ENCODE measurements at regions not wholly inside any gene's neighbourhood (a gene's known extent, or its start where the extent isn't known, plus 50 kb on each side); places are given as distances from the start of the nearest gene placed in this dataset.

DNA sequence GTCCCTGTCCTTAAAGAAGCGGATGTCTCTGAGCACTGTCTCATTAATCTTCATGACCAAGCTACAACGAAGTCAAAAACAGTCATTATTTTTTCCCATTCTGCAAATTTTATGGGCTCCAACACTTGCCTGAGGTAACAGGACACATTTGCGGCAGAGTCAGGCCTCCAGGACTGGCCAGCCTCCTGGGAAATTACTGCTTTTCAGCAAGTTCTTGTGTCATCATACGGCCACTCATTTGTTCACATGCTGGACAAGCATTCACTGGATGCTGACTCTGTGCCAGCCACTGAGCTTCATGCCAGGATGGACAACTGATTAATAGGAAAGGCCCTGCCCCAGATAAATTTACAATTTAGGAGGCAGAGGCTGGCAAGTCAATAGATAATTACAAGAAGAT, 305.7 kb downstream of the ACTL7B start:
- DNase-seq (ENCODE audit: low read depth), result no peak

DNA sequence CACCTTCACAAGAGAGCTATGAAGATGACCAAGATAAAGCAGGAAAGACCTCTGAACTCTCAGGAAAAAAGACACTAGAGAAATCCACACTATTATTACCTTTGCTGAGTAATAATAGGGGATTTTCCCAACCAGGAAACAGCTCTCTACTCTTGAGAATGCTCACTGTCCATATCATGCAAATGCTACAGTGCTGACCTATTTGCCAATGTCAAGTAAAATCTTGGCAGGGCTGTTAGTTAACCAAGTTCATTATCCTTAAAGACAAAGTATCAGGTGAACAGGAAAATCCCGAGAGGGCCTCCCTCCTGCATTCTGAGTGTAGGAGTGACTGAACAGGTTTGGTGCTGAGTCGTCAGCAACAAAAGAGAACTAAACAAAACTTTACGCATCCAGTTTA, 306.6 kb downstream of the ACTL7B start:
- DNase-seq (ENCODE audit: low read depth), result no peak

DNA sequence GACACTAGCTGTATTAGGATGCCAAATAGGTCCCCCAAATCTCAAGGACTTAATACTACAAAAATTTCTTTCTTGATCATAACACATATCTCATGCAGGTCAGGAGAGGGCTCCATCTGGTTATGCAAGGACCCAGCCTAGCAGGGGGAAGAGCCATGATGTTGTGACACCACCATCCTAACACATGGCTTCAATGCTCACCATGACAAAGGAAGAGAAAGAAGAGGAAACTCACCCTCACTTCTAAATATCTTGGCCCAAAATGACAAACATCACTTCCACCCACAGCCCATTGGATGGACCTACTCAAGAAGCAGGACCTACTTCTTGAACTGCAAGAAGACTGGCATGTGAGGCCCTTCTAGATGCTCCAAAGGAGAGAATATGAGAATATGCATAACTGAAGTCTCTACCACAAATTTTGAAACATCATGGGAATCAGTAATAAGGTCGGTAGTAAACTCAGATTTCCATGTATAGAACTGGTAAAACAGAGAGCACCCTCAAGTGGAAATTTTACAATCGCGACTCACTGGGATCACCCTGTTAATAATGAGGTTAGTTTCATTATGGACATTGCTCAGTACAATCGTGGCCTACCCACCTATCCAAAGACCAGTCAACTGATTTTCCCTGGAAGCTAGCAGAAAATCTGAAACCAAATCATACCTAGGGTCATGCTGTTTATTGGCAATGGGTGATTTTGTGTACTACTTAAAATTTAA, 308.2 kb downstream of the ACTL7B start:
- DNase-seq (ENCODE audit: low read depth), result no peak

GRCh38 chr9:108546215-108546614, 309.6 kb downstream of the ACTL7B start:
- DNase-seq (ENCODE audit: low read depth), result no peak

GRCh38 chr9:108545436-108545835, 310.4 kb downstream of the ACTL7B start:
- no peak for DNase-seq (ENCODE audit: low read depth)

- no peak for DNase-seq (ENCODE audit: low read depth)
These were observed 310.9 kb downstream of the ACTL7B start for GRCh38 chr9:108544866-108545265.

GRCh38 chr9:108543251-108543778, 312.5 kb downstream of the ACTL7B start:
- DNase-seq (ENCODE audit: low read depth), result peak; percentile 85

DNA sequence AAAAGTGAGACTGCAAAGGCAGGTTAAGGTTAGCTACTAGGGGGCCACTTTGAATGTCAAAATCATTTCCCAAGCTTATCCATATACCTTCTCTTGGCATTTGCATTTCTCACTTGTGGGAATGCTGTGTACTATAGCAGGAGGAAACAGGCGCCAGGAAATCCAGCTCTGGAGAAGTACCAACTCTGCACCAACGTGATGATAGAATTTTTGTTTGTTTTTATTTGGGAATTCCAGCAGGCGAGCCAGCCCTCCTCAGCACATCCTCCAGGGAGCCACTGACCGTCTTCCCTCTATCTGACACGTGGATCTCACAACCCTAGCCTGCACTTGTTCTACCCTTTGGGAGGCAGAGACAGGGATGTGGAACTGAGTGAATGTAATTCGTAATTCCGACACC, 318.0 kb downstream of the ACTL7B start:
- no peak for DNase-seq (ENCODE audit: low read depth)

- no peak for DNase-seq (ENCODE audit: low read depth)
These were observed 318.8 kb downstream of the ACTL7B start for GRCh38 chr9:108536836-108537601.

GRCh38 chr9:108535526-108535925, 320.3 kb downstream of the ACTL7B start:
- no peak for DNase-seq (ENCODE audit: low read depth)

- DNase-seq (ENCODE audit: low read depth), result peak; percentile 74
These were observed 321.0 kb downstream of the ACTL7B start for GRCh38 chr9:108534741-108535140.

DNA sequence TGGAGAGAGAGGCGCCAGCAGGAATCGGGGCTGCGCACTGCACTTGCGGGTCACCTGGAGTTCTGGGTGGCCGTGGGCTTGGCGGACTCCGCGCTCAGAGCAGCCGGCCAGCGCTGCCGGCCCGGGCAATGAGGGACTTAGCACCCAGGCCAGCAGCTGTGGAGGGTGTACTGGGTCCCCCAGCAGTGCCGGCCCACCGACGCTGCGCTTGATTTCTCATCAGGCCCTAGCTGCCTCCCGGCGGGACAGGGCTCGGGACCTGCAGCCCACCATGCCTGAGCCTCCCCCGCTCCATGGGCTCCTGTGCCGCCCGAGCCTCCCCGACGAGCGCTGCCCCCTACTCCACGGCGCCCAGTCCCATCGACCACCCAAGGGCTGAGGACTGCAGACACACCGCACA, 325.6 kb downstream of the ACTL7B start:
- no peak for DNase-seq (ENCODE audit: low read depth)

DNA sequence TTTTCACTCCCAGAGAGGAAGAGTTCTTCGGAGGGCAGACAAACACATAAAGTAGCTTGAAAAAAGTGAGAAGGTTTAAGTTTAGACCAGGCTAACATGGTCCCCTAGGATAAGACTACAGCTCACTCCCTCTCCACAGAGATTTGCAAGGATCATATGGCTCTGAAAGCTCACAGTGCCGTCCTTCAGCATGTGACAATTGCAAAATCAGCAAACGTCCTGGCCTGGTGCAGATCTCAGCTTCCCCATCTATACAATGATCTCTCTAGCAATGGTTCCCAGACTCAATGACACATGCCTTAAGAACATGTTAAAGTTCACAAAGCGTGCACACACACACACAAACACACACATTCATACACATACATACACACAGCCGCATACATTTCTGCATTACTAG, 327.6 kb downstream of the ACTL7B start:
- no peak for DNase-seq (ENCODE audit: low read depth)

DNA sequence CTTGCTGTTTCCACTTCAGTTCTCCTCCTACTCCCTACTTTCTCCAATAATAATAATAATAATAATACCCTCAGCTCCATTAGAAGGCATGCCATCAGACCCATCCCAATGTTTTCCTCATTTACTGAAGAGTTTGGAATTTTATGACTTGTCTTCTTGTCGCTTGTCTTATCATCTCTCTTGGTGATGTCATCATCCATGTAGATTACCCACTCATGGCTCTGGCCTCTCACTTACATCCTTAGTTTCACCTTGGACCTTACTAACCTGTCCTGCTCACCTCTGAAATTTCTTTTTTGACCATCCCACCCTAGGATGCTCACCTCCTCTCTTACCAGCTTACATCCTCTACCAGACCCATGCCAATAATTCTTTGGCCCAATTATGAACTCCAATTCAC, 329.3 kb downstream of the ACTL7B start:
- DNase-seq (ENCODE audit: low read depth), result no peak

DNA sequence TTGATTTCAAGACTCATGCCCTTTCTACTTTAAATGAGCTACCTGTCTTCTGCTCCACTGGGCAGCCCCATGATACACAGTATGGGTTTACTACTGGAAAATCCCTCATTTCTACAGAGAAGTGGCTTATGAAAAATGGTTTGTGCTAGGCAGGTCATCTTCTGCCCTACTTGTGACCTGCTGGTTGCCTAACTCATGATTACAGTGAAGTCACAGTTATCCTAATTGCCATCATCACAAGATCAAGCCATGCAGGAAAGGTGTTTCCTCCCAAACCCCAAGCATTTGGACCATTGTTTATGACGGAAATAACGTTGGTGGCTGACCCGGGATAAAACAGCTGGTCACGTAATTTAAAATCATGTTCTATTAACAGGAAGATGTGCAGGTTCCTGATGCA, 330.6 kb downstream of the ACTL7B start:
- no peak for DNase-seq (ENCODE audit: low read depth)

DNA sequence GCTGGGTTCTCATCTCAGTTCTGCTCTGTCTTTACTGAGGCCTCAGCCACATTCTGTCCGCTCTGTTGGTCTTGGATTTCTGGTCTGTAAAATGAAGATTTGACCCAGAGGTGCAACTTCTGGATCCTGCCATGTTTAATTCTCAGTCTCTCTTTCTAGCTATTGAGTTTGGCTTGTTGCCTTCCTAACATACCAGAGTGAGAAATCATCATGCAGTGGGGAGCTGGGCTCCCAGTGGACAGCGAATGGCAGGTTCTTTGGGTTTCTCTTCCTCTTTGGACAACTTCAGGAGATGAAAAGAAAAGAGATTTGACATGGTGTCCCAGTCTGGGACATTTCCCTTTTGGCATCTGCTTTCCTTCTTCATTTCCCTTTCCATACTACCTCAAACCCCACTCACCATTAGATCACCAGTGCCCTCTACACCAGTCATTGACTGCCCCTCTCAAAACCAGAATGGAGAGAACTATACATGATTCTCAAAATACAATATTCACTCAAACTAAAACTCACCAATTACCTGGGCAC, 334.7 kb downstream of the ACTL7B start:
- peak; percentile 24 for DNase-seq (ENCODE audit: low read depth)

GRCh38 chr9:108519437-108519836, 336.3 kb downstream of the ACTL7B start:
- DNase-seq (ENCODE audit: low read depth), result no peak

GRCh38 chr9:108517651-108518365, 338.0 kb downstream of the ACTL7B start:
- DNase-seq (ENCODE audit: low read depth), result no peak

- DNase-seq (ENCODE audit: low read depth), result no peak
These were observed 339.4 kb downstream of the ACTL7B start for GRCh38 chr9:108516391-108516790.

DNA sequence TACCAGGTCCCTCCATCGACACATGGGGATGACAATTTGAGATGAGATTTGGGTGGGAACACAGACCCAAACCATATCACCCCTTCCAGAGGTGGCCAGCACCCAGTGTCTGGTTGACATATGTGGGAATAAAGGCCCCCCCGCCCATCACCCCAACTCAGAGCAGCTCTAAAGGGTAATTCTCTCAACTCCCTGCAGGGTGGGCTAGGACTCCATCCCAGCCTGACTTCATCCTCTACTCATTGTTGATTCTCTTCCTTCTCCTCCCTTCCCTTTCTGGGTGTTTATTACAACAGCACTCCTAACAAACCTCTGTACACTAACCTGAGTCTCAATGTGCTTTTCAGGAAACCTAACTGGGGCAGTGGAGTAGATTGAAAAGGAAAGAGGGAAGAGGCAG, 339.9 kb downstream of the ACTL7B start:
- no peak for DNase-seq (ENCODE audit: low read depth)

DNA sequence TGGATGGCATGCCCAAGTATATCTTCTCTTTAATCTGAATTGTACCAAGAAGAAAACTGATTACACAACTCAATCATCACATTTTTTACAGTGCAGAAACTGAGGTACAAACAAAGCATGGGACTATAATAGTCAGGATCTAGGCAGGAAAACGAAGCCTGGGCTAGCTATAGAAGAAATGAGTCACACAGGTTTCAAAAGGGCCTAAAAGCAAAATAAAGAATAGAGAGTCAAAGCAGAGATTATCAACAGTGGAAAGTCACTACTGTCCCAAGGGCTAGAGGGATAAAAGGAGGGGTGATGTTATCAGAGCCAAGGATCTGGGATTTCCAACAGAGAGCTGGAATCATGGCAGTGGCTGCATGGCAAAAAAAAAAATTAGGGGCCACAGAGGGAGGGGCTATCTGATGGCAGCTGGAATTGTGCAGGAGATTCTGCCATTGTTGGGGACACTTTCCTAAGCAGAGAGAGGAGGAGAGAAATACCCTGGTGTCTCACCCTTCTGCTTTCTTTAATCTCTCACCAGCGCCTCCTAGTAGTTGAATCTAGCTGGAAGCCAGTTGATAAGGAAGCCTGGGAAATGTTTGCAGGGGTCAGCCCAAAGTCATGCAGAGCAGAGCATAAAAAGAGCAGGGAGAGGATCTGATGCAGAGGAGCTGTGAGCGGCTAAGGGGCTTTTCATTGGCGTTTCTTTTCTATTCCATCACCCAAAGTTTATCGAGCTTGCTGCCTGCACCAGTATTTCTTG, 343.2 kb downstream of the ACTL7B start:
- no peak for DNase-seq (ENCODE audit: low read depth)

DNA sequence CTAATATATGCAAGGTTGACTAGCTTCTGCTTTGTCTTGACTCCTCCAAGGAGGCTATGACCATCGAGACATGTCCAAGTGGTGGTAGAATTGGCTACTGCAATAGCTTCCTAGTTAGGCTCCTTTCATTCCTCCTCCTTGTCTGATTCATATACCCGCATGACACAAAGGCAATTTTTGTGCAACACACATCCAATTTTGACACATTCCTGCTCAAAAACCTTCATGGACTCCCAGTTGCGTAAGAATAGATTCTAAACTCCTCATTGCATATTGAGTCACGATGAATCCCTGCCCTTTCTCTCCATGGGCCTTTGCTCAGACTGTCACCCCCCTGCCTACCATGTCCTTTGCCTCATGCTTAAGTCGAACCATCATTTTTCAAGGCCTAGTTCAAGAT, 344.5 kb downstream of the ACTL7B start:
- DNase-seq (ENCODE audit: low read depth), result peak; percentile 88

All from HS-5 (cell line).